CD4-positive, CD25-positive, alpha-beta regulatory T cell (primary cell): ENCODE measurements at regions not wholly inside any gene's neighbourhood (a gene's known extent, or its start where the extent isn't known, plus 50 kb on each side); places are given as distances from the start of the nearest gene placed in this dataset.
"Not testable (repeated sequence)": the region's sequence is repeated elsewhere in the genome, so short reads cannot be mapped to it uniquely, and the experiment has no call there.

ENCODE experiments used
- ATAC-seq, 2 donors: fragments of 150-1000 bp; cut with Tn5 transposase; one replicate each; pipeline ENCODE4 v1.10.0; 2021; ENCODE audit warnings: low read depth in 2 of 2, moderate number of reproducible peaks in 2 of 2, moderate library complexity in 1 of 2
- DNase-seq, 3 donors: peaks; one replicate each; pipeline versions ENCODE4 v3.0.0 to v3.0.0-alpha.2; 2012 to 2022; ENCODE audit warnings: mixed read lengths in 1 of 3
- H3K27ac ChIP-seq: one replicate; pipeline ENCODE4 v1.7.0; 2013; ENCODE audit warnings: mild to moderate bottlenecking, low read length; ENCODE audit not compliant: insufficient read depth, poor library complexity, severe bottlenecking
- H3K27me3 ChIP-seq: one replicate; pipeline ENCODE4 v1.7.0; 2013; ENCODE audit warnings: low read length; ENCODE audit not compliant: control insufficient read depth, insufficient read depth
- H3K36me3 ChIP-seq: one replicate; pipeline ENCODE4 v1.7.0; 2013; ENCODE audit warnings: mild to moderate bottlenecking, low read length, moderate library complexity; ENCODE audit not compliant: control insufficient read depth, insufficient read depth
- H3K4me1 ChIP-seq: 2 replicates; pipeline ENCODE4 v1.7.0; 2013; ENCODE audit warnings: mild to moderate bottlenecking, low read length; ENCODE audit not compliant: insufficient read depth, control insufficient read depth, poor library complexity, severe bottlenecking
- H3K4me3 ChIP-seq: one replicate; pipeline ENCODE4 v1.7.0; 2013; ENCODE audit warnings: low read depth, mild to moderate bottlenecking, low read length, moderate library complexity
- H3K9me3 ChIP-seq, 2 experiments: 1 replicate in 1 of 2; 2 replicates in 1 of 2; pipeline ENCODE4 v1.7.0; 2013; ENCODE audit warnings: low read length in 2 of 2, mild to moderate bottlenecking in 1 of 2, moderate library complexity in 1 of 2; ENCODE audit not compliant: control insufficient read depth in 2 of 2
- H3K27ac Mint-ChIP-seq, 3 donors: one replicate each; pipeline ENCODE4 v1.8.0; 2020 to 2022; ENCODE audit warnings: mild to moderate bottlenecking in 3 of 3, mixed read lengths in 3 of 3, moderate library complexity in 2 of 3
- H3K27me3 Mint-ChIP-seq: one replicate; pipeline ENCODE4 v1.8.0; 2022; ENCODE audit warnings: mild to moderate bottlenecking, mixed read lengths
- H3K36me3 Mint-ChIP-seq: one replicate; pipeline ENCODE4 v1.8.0; 2020; ENCODE audit warnings: mixed read lengths
- H3K4me1 Mint-ChIP-seq, 4 donors: one replicate each; pipeline ENCODE4 v1.8.0; 2020 to 2022; ENCODE audit warnings: mixed read lengths in 4 of 4, mild to moderate bottlenecking in 1 of 4
- H3K4me3 Mint-ChIP-seq, 4 donors: one replicate each; pipeline ENCODE4 v1.8.0; 2020 to 2022; ENCODE audit warnings: mild to moderate bottlenecking in 4 of 4, mixed read lengths in 4 of 4, moderate library complexity in 3 of 4
- H3K9me3 Mint-ChIP-seq, 7 donors: one replicate each; pipeline ENCODE4 v1.8.0; 2020 to 2022; ENCODE audit warnings: mixed read lengths in 7 of 7, mild to moderate bottlenecking in 3 of 7, moderate library complexity in 2 of 7

DNA sequence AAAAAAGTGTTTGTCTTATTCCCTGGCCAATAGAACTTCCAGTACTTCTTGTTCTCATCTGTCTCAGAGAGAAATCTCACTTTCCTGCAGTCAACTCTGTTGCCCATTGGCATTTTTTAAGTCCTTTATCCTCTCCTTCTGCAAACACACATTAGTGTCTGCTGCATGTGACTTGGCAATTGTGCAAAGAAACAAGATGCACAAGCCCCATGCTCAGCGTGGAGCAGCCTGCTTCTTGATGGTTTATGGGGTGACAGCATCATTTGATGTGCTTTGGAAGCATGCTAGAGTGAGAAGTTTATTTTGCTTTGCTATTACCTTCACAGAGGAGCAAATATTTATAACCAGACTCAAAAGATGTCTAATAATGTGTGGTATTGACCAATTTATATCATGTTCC lies 238.2 kb downstream of the FAT3 start:
- Mint-ChIP-seq H3K9me3 (peaks cover 0 to 4% (median 3%) of the 10 kb centered on the region in 7 donors), H3K27ac (no peak overlapping the region), H3K4me3 (no peak overlapping the region), H3K27me3 (no peaks in the 10 kb centered on the region), H3K4me1 (no peaks in the 10 kb centered on the region), H3K36me3 (no peaks in the 10 kb centered on the region)
- Histone ChIP-seq H3K4me3 (no peak overlapping the region), H3K27me3 (no peaks in the 10 kb centered on the region), H3K27ac (no peak overlapping the region), H3K4me1 (no peaks in the 10 kb centered on the region), H3K36me3 (no peaks in the 10 kb centered on the region), H3K9me3 (no peaks in the 10 kb centered on the region)
- ATAC-seq (no peak), DNase-seq (no peak)

DNA sequence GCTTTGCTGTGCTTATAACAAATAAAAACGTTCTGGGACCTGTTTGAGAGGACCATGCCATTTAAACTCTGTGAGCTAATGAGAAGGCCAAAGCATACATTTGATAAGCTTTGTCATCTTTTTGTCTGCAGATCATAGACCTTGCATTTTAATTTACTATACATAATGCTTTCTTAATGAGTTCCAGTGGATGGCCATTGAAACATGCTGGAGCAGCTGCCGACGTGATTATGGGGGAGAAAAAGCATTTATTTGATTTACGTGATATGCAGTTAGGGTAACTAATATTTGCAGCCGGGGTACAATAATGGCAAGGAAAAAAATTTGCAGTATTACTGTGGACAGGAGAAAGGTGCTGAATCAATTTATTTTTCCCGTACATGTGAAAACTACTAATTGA lies 240.2 kb downstream of the FAT3 start:
- H3K9me3 Mint-ChIP-seq: peaks cover 0 to 4% (median 3%) of the 10 kb centered on the region in 7 donors
- Histone ChIP-seq H3K27ac (no peak overlapping the region), H3K27me3 (no peaks in the 10 kb centered on the region), H3K36me3 (no peaks in the 10 kb centered on the region), H3K4me1 (no peaks in the 10 kb centered on the region), H3K4me3 (no peak overlapping the region), H3K9me3 (no peaks in the 10 kb centered on the region)
- H3K4me1 Mint-ChIP-seq: no peaks in the 10 kb centered on the region
- no peaks in the 10 kb centered on the region for H3K36me3 Mint-ChIP-seq
- ATAC-seq: no peak
- no peak for DNase-seq
- no peaks in the 10 kb centered on the region for H3K27me3 Mint-ChIP-seq
- no peak overlapping the region for H3K4me3 Mint-ChIP-seq
- no peak overlapping the region for H3K27ac Mint-ChIP-seq

DNA sequence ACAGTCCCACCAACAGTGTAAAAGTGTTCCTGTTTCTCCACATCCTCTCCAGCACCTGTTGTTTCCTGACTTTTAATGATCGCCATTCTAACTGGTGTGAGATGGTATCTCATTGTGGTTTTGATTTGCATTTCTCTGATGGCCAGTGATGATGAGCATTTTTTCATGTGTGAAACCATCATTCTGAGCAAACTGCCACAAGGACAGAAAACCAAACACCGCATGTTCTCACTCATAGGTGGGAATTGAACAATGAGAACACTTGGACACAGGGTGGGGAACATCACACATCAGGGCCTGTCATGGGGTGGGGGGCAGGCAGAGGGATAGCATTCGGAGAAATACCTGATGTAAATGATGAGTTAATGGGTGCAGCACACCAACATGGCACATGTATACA lies 240.8 kb downstream of the FAT3 start:
- H3K27me3 Mint-ChIP-seq, H3K27ac Mint-ChIP-seq, H3K9me3 Mint-ChIP-seq, H3K4me3 Mint-ChIP-seq, H3K9me3 ChIP-seq, DNase-seq, H3K27ac ChIP-seq, H3K4me1 ChIP-seq, ATAC-seq, H3K4me1 Mint-ChIP-seq, H3K36me3 Mint-ChIP-seq, H3K27me3 ChIP-seq, H3K4me3 ChIP-seq, H3K36me3 ChIP-seq: not testable (repeated sequence)

DNA sequence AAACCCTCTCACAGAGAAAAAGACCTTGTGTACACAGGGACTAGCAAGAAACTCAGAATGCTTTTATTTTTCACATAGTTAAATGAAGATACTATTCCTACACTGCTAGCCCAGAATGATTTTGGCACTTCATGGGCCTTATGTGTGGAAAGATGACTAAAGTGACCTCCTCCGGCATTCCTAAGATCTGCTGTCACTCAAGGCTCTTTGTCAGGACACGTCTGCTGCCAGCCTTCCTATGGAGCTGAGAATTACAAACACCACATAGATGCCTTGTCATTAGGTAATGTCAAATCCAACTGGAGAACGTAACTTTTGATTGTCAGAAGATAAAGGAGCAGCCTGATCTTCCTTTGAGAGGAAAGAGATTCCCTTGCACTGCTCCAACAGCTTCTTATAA lies 249.1 kb downstream of the FAT3 start:
- no peak overlapping the region for H3K4me3 Mint-ChIP-seq
- H3K36me3 Mint-ChIP-seq: no peaks in the 10 kb centered on the region
- Histone ChIP-seq H3K4me1 (no peaks in the 10 kb centered on the region), H3K4me3 (no peak overlapping the region), H3K27ac (no peak overlapping the region), H3K9me3 (no peaks in the 10 kb centered on the region), H3K36me3 (no peaks in the 10 kb centered on the region), H3K27me3 (no peaks in the 10 kb centered on the region)
- H3K27ac Mint-ChIP-seq: no peak overlapping the region
- no peaks in the 10 kb centered on the region for H3K27me3 Mint-ChIP-seq
- H3K9me3 Mint-ChIP-seq: peaks cover 0 to 9% (median 1%) of the 10 kb centered on the region in 7 donors
- H3K4me1 Mint-ChIP-seq: no peaks in the 10 kb centered on the region
- DNase-seq: no peak
- ATAC-seq: no peak

DNA sequence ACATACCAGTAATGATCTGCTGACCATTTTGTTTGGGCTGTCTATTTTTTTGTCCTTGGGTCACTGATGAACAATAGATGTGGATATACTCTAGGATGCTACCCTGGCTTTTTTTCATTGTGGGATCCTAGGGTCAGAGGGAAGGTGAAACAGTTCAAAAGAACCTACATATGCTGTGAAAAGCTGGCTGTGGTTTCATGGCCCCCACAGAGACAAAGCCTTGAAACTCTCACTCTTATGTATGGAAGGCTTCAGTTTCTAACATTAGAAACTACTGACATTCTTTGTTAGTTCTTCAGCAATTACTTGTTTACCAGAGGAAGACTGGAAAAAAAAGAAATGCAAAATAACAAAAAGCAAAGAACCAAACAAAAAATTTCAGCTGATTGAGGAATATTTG lies 250.7 kb downstream of the FAT3 start:
- no peaks in the 10 kb centered on the region for H3K4me1 Mint-ChIP-seq
- H3K9me3 Mint-ChIP-seq: peaks cover 0 to 9% (median 1%) of the 10 kb centered on the region in 7 donors
- Histone ChIP-seq H3K36me3 (no peaks in the 10 kb centered on the region), H3K4me3 (no peak overlapping the region), H3K4me1 (no peaks in the 10 kb centered on the region), H3K27me3 (no peaks in the 10 kb centered on the region), H3K9me3 (no peaks in the 10 kb centered on the region), H3K27ac (no peak overlapping the region)
- no peak overlapping the region for H3K4me3 Mint-ChIP-seq
- no peak overlapping the region for H3K27ac Mint-ChIP-seq
- no peak for ATAC-seq
- H3K27me3 Mint-ChIP-seq: no peaks in the 10 kb centered on the region
- H3K36me3 Mint-ChIP-seq: no peaks in the 10 kb centered on the region
- DNase-seq: no peak

DNA sequence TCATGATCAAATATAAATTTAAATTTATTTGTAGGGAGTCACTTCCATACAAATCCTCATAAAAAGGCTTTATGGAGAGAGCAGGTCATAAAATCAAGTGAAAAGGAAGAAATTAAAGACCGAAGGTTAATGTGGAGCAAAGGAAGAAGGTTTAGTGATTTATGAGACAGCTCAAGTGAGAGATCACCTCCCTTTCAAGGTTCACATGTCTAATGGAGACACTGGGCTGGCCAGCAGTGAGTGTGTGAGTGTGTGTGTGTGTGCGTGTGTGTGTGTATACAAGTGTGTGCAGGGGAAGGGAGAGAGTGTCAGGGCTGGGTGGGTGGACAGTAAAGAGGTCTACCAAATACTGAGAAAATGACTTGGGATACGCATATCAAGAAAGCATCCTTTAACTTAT lies 251.2 kb downstream of the FAT3 start:
- no peak overlapping the region for H3K4me3 Mint-ChIP-seq
- peaks cover 0 to 9% (median 1%) of the 10 kb centered on the region in 7 donors for H3K9me3 Mint-ChIP-seq
- H3K27me3 ChIP-seq: no peaks in the 10 kb centered on the region
- H3K4me1 ChIP-seq: no peaks in the 10 kb centered on the region
- no peaks in the 10 kb centered on the region for H3K36me3 ChIP-seq
- no peak overlapping the region for H3K4me3 ChIP-seq
- DNase-seq (no peak), ATAC-seq (no peak)
- H3K27ac ChIP-seq: no peak overlapping the region
- no peaks in the 10 kb centered on the region for H3K9me3 ChIP-seq
- no peaks in the 10 kb centered on the region for H3K36me3 Mint-ChIP-seq
- no peaks in the 10 kb centered on the region for H3K27me3 Mint-ChIP-seq
- no peaks in the 10 kb centered on the region for H3K4me1 Mint-ChIP-seq
- H3K27ac Mint-ChIP-seq: no peak overlapping the region

DNA sequence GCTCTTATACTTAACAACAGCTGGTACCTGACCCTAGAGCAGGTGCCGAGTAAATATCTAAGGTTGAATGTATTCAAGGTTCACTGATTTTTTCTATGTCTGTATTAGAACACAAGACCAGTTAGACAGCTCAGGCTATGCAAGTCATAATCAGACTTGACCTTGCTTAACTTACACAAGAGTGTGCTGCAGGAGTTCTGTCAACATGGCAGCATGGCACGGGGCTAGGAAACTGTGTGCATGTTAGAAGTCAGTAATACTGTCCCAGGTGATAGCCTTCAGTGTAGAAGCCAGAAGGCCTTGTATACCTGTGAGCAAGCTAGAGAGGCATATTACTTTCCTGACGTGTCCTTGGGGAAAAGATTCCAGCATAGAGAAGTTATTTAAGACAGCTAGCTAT lies 253.1 kb downstream of the FAT3 start:
- DNase-seq (no peak), ATAC-seq (no peak)
- peaks cover 0 to 9% (median 1%) of the 10 kb centered on the region in 7 donors for H3K9me3 Mint-ChIP-seq
- H3K36me3 ChIP-seq: no peaks in the 10 kb centered on the region
- H3K9me3 ChIP-seq: no peaks in the 10 kb centered on the region
- no peaks in the 10 kb centered on the region for H3K4me1 Mint-ChIP-seq
- H3K27me3 ChIP-seq: no peaks in the 10 kb centered on the region
- H3K4me3 Mint-ChIP-seq: no peak overlapping the region
- H3K27ac Mint-ChIP-seq: no peak overlapping the region
- H3K4me3 ChIP-seq: no peak overlapping the region
- H3K4me1 ChIP-seq: no peaks in the 10 kb centered on the region
- H3K27me3 Mint-ChIP-seq: no peaks in the 10 kb centered on the region
- no peaks in the 10 kb centered on the region for H3K36me3 Mint-ChIP-seq
- H3K27ac ChIP-seq: no peak overlapping the region

DNA sequence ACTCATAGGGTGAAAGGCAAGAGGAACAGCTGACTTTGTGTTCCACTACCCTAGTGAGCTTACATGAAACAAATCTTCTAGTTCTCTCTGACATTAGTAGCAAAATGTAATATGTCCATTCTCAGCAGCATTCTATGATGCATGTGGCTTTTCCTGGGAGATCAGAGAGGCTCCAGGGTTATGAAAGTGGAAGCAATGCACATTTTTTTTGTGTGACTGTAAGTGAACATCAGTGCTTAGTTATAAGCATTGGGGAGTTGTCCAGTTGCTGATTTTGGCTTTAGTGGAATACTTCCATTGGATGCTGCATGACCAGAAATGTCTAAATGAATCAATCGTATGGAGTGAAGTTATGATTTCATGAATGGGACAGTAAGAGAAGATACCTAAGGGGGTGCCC lies 255.9 kb downstream of the FAT3 start:
- no peaks in the 10 kb centered on the region for H3K36me3 ChIP-seq
- no peak overlapping the region for H3K4me3 ChIP-seq
- H3K9me3 ChIP-seq: no peaks in the 10 kb centered on the region
- DNase-seq (no peak), ATAC-seq (no peak)
- no peaks in the 10 kb centered on the region for H3K27me3 Mint-ChIP-seq
- H3K4me1 ChIP-seq: no peaks in the 10 kb centered on the region
- H3K27ac ChIP-seq: no peak overlapping the region
- peaks cover 0 to 2% (median 0%) of the 10 kb centered on the region in 4 donors for H3K4me1 Mint-ChIP-seq
- no peaks in the 10 kb centered on the region for H3K27me3 ChIP-seq
- H3K4me3 Mint-ChIP-seq: no peak overlapping the region
- peak overlapping the region in 1 of 3 donors; percentile 16 for H3K27ac Mint-ChIP-seq
- H3K36me3 Mint-ChIP-seq: no peaks in the 10 kb centered on the region
- H3K9me3 Mint-ChIP-seq: peaks cover 0 to 7% (median 0%) of the 10 kb centered on the region in 7 donors
